Kidney capillary endothelial cell (primary cell): ENCODE measurements at regions not wholly inside any gene's neighbourhood (a gene's known extent, or its start where the extent isn't known, plus 50 kb on each side); places are given as distances from the start of the nearest gene placed in this dataset.
"Not testable (repeated sequence)": the region's sequence is repeated elsewhere in the genome, so short reads cannot be mapped to it uniquely, and the experiment has no call there.

ENCODE experiments used
- DNase-seq: peaks from one replicate; pipeline ENCODE4 v3.0.0-alpha.2; 2018; ENCODE audit warnings: low spot score

GRCh38 chr9:95732802-95733688 lies 142.4 kb upstream of the ERCC6L2 start:
- DNase-seq, result no peak

- no peak for DNase-seq
Measured at GRCh38 chr9:95731876-95732275, 143.6 kb upstream of the ERCC6L2 start.

- DNase-seq, result no peak
Measured at GRCh38 chr9:95729669-95730368, 145.7 kb upstream of the ERCC6L2 start.

DNA sequence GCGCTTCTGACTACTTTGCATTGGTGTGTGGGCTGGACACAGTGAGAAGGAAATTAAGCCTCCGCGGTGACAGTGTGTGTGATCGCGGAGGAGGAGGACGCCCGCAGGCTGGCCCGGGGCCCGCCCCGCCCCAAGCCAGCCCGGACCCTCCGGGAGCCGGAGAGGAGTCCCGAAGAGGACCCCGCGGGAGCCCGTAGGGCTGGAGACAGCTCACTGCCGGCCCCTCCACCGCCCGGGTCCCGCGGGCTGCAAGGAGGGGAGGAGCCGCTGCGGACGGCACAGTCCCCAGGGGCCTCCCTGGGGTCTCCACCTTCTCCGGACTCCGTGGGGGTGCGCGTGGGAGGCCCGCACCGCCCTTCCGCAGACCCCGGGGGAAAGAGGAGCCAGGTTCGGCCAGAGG lies 146.4 kb upstream of the ERCC6L2 start:
- no peak for DNase-seq

GRCh38 chr9:95727947-95728520 lies 147.5 kb upstream of the ERCC6L2 start:
- no peak for DNase-seq

DNA sequence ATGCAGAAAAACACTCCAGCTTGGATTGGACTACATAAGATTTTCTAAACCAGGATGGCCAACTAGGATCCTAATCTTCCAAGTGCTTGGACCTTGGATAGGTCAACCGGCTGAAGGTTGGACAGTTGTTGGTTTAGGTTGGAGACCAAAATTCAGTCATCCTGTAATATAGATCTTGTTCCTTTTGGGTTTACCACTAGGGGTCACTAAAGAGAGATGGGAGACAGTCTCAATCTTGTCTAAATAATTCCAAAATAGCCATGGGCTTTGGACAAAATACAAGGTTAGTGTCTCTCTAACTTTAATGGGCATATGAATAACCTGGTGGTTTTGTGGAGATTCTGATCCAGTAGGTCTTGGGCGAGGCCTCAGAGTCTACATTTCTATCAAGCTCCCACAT lies 148.7 kb upstream of the ERCC6L2 start:
- peak; percentile 58 for DNase-seq

DNA sequence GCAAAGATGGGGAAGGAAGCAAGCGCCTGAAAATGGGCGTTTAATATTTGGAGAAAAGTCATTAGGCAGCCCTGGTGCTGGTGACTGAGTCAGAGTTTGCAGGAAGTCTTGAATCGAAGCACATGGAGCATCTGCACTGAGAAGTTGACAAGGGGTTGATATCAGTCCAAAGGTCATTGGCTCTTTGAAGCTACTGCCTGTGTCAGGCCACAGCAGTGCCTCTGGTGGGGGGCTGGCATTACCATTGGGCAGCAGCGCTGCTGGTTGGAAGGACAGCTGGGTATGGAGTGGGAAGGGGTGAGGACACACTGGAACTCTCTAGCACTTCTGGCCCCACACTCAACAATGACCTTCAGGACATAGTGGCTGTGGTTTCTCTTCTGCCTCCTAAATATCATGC lies 150.4 kb upstream of the ERCC6L2 start:
- no peak for DNase-seq

DNA sequence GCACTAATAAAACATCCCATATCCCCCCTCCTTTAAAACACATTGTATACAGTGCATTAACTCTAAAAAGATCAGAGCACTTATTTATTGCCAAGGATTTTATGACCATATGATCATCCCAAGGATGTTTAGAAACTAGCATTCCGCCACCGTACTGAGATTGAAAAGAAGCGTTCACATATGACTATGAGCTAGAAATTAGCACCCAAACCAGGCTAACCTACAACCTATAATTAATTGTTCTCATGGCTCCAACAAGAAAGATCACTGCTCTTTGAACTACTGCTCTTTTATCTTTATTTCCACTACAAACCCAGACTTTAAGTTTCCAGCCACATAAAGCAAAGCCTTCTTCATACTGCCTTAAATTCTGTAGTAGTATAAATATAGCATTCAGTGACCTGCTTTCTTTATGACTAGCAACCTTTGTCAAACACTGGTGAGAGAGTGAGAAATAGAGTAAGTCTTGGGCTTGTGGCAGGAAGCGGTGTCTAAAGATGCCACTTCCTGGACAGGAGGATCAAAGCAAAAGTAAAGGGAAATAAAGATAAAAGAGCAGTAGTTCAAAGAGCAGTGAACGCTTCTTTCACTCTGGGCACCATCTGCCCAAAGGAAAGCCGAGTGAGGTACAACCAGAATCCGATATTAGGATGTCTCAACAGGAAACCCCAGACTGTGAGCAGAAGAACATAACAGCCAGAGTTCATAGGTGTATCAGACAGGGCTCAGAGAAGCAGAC lies 151.1 kb upstream of the ERCC6L2 start:
- DNase-seq, result no peak

DNA sequence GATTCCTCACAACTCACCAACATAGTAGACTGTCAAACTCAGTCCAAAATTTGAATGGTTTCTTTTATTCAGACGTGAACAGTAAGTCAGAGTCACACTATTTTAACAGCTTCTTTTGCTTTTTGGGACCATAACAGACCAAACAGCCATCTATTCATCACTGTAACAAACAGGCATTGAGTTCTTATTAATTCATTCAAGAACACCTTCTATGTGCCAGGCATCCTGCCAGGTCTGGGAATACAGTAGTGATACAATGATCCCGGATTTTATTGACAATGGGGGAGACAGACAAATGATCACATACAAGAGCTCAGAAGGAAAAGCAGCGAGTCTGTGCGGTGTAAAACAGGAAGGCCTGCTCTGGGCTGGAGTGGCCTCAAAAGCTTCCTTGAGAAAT lies 153.3 kb upstream of the ERCC6L2 start:
- DNase-seq, result no peak

DNA sequence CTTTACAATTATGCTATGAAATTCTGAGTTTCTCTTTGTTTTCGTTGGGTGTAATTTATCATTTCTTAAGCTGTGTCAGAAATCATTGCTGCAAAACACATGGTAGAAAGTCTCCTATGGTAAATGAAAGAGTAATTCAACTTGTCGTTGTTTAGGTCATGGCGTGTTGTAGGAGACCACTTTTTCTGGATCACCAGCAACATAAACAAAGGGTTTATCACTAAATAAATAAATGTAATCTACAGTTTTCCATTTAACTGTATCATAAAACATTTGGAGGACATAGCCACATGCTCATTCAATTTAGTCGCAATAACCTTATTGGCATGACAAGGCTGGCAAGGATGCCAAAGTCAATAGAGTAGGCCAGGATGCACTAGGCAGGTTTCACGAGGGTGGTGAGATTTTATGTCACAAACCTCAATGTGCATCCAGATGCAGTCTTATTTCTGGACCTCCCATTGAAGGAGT lies 154.4 kb upstream of the ERCC6L2 start:
- DNase-seq, result no peak

- no peak for DNase-seq
Measured at GRCh38 chr9:95720496-95720895, 155.0 kb upstream of the ERCC6L2 start.

GRCh38 chr9:95719354-95719753 lies 156.1 kb upstream of the ERCC6L2 start:
- DNase-seq, result no peak

GRCh38 chr9:95718263-95718662 lies 157.2 kb upstream of the ERCC6L2 start:
- DNase-seq, result no peak

GRCh38 chr9:95715868-95716435 lies 159.5 kb upstream of the ERCC6L2 start:
- DNase-seq, result no peak

GRCh38 chr9:95710446-95710845 lies 165.0 kb upstream of the ERCC6L2 start:
- no peak for DNase-seq

GRCh38 chr9:95696701-95697100 lies 178.8 kb upstream of the ERCC6L2 start:
- DNase-seq, result no peak

DNA sequence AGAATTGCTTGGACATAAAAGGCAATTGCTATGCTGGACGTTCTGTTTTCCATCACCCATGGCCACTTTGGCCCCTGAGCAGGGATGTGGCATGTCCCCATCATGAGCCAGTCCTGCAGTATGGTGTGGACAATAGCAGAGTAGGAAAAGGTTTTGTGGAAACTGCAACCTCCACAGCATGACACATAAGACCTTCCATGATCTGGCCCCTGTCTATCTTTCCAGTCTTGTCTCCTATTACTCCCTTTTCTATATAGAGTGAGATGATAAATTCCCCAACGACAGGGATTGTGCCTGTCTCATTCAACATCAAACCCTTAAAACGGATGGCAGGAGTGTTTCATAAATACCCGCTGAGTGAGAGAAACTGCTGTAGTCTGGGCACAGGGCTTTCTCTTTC lies 174.7 kb upstream of the PTCH1 start:
- DNase-seq, result no peak

DNA sequence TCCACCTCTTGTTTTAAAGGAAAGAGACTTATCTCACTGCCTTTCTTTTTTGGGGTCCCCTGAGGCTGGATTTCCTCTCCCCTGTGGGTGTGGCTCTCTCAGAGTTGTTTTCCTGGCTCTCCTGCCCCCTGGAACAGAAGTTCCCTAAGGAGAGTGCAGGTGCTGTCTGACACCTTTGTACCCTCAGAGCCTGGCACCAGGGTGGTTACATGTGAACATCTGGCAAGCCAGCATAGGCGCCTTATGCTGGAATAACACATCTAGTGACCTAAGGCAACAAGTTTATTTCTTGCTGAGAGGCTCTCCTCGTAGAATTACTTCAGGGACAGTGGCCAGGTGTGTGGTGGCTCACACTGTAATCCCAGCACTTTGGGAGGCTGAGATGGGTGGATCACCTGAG lies 172.9 kb upstream of the PTCH1 start:
- no peak for DNase-seq

- no peak for DNase-seq
Measured at GRCh38 chr9:95684516-95684915, 167.7 kb upstream of the PTCH1 start.

DNA sequence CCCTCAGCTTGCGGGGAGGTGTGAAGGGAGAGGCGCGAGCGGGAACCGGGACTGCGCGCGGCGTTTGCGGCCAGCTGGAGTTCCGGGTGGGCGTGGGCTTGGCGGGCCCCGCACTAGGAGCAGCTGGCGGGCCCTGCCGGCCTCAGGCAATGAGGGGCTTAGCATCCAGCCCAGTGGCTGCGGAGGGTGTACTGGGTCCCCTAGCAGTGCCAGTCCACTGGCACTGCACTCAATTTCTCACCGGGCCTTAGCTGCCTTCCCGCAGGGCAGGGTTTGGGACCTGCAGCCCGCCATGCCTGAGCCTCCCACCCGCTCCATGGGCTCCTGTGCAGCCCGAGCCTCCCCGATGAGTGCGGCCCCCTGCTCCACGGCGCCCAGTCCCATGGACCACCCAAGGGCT lies 163.5 kb upstream of the PTCH1 start:
- not testable (repeated sequence) for DNase-seq

GRCh38 chr9:95679874-95680273 lies 163.1 kb upstream of the PTCH1 start:
- no peak for DNase-seq

- no peak for DNase-seq
Measured at GRCh38 chr9:95678759-95679158, 162.0 kb upstream of the PTCH1 start.
